ENCODE measurements at regions not wholly inside any gene's neighbourhood (a gene's known extent, or its start where the extent isn't known, plus 50 kb on each side); places are given as distances from the start of the nearest gene placed in this dataset.
A peak's percentile ranks its signal among the peaks of the same experiment; 100 is the strongest.

- TF ChIP-seq CTCF (IDR thresholded peaks at IDR 0.05; ENCODE audit: control extremely low read depth, extremely low read depth, low read depth, missing control alignments): peak; percentile 39
- ChIA-PET POLR2A (no interaction called here), CTCF (interaction anchor here (0.8 to 3.0 kb wide), 5 partner anchors 7 to 1502 kb away, joined by 3 to 10 read pairs (median 4); no protein-coding TSS in a partner anchor)
- DNase-seq (ENCODE audit: extremely low spot score): no peak
Measured at GRCh38 chr15:25508369-25509002, 69.7 kb upstream of the UBE3A start.

DNA sequence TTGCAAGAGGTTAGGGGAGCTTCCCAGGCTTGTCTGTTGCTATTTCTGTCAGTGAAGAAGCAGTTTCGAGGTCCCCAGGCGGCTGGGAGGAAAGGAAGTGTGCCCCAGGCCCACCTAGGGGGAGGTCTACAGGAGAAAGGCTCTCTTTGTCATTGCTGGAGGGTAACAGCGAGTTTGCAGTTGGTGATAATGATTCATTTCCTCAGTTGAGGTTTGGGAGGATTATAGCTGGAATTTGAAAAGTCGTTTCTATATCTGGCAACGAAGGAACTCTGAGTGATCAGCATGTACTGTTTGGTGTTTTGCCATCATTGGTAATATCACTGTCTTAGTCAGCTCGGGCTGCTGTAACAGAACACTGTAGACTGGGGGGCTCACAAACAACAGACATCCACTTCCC lies 65.5 kb upstream of the UBE3A start:
- CTCF ChIA-PET: no interaction called here

GRCh38 chr15:25501828-25502446 lies 63.1 kb upstream of the UBE3A start:
- peak; percentile 37 for TF ChIP-seq CTCF (IDR thresholded peaks at IDR 0.05; ENCODE audit: control extremely low read depth, extremely low read depth, low read depth, missing control alignments)
- no peak for DNase-seq (ENCODE audit: extremely low spot score)
- ChIA-PET POLR2A (no interaction called here), CTCF (interaction anchor here (0.6 to 2.0 kb wide), 6 partner anchors 8 to 1860 kb away, joined by 3 to 10 read pairs (median 4); no protein-coding TSS in a partner anchor)

More for the DNA sequence above, 65.5 kb upstream of the UBE3A start:
- POLR2A ChIA-PET: no interaction called here
- TF ChIP-seq CTCF (IDR thresholded peaks at IDR 0.05; ENCODE audit: control extremely low read depth, extremely low read depth, low read depth, missing control alignments): no peak
- no peak for DNase-seq (ENCODE audit: extremely low spot score)

GRCh38 chr15:25498835-25499234 lies 60.0 kb upstream of the UBE3A start:
- no peak for TF ChIP-seq CTCF (IDR thresholded peaks at IDR 0.05; ENCODE audit: control extremely low read depth, extremely low read depth, low read depth, missing control alignments)
- DNase-seq (ENCODE audit: extremely low spot score): no peak
- ChIA-PET POLR2A (no interaction called here), CTCF (interaction anchor here (1.2 kb wide), 1 partner anchor 9 kb away, joined by 4 read pairs; no protein-coding TSS in a partner anchor)

- no peak for TF ChIP-seq CTCF (IDR thresholded peaks at IDR 0.05; ENCODE audit: control extremely low read depth, extremely low read depth, low read depth, missing control alignments)
- ChIA-PET POLR2A (no interaction called here), CTCF (interaction anchor here (1.2 kb wide), 1 partner anchor 9 kb away, joined by 4 read pairs; no protein-coding TSS in a partner anchor)
- DNase-seq (ENCODE audit: extremely low spot score): no peak
Measured at GRCh38 chr15:25497934-25498333, 59.1 kb upstream of the UBE3A start.

- no peak for DNase-seq (ENCODE audit: extremely low spot score)
- POLR2A ChIA-PET: no interaction called here
- CTCF ChIA-PET: no interaction called here
- TF ChIP-seq CTCF (IDR thresholded peaks at IDR 0.05; ENCODE audit: control extremely low read depth, extremely low read depth, low read depth, missing control alignments): no peak
Measured at GRCh38 chr15:25493823-25494526, 55.2 kb upstream of the UBE3A start.
